ENCODE measurements at regions not wholly inside any gene's neighbourhood (a gene's known extent, or its start where the extent isn't known, plus 50 kb on each side); places are given as distances from the start of the nearest gene placed in this dataset.

- no peak overlapping the region for H3K27ac ChIP-seq (ENCODE audit: low read depth, low read length)
- H3K27me3 ChIP-seq (ENCODE audit: insufficient read depth, low read length): peaks cover 7% of the 10 kb centered on the region; the same call in 1 of the 2 replicates
- H3K9me2 ChIP-seq (ENCODE audit: insufficient read depth): no peaks in the 10 kb centered on the region
- ChIA-PET CTCF (no interaction called here), POLR2A (no interaction called here), RAD21 (ENCODE audit: low non-redundant PET in 1 of 2, low total read pairs in 2 of 2, uncharacterized antibody in 2 of 2, unreplicated experiment in 2 of 2) (no interaction called here)
- H2AFZ ChIP-seq (ENCODE audit: low read depth, low read length, poor library complexity, severe bottlenecking): no peak overlapping the region
- peaks cover 2 to 6% of the 10 kb centered on the region in 2 experiments; a peak in 2 of 4 replicates for H3K4me1 ChIP-seq (ENCODE audit: control insufficient read depth in 1 of 2, insufficient read depth in 2 of 2, low read length in 2 of 2)
- intact Hi-C loops (cut with micrococcal nuclease): no loop called here
- no peak overlapping the region for H3K9ac ChIP-seq (ENCODE audit: low read length)
- H3K36me3 ChIP-seq (ENCODE audit: control insufficient read depth in 1 of 2, insufficient read depth in 2 of 2, low read length in 2 of 2): no peaks in the 10 kb centered on the region
- BruUV-seq (replicated peaks): no TSS peak
- TF ChIP-seq RAD21 (IDR thresholded peaks at IDR 0.05; ENCODE audit: low read depth) (no peak), CBX3 (IDR thresholded peaks at IDR 0.05; ENCODE audit: low read depth) (no peak), POLR2A (IDR thresholded peaks at IDR 0.05; ENCODE audit: borderline replicate concordance, extremely low read depth, insufficient read depth, insufficient read length) (no peak), YY1 (IDR thresholded peaks at IDR 0.05; ENCODE audit: extremely low read depth, insufficient replicate concordance, low read depth, low read length) (no peak), ZBTB33 (IDR thresholded peaks at IDR 0.05; ENCODE audit: extremely low read depth, insufficient replicate concordance, low read length) (no peak), EGR1 (IDR thresholded peaks at IDR 0.05; ENCODE audit: low read depth) (no peak), ELF1 (IDR thresholded peaks at IDR 0.05; ENCODE audit: borderline replicate concordance, low read depth) (no peak), SIN3A (IDR thresholded peaks at IDR 0.05; ENCODE audit: low read depth) (no peak), EZH2 (IDR thresholded peaks at IDR 0.05) (no peak), JUND (IDR thresholded peaks at IDR 0.05) (no peak), FOSL1 (IDR thresholded peaks at IDR 0.05; ENCODE audit: low read depth) (no peak), ATF3 (IDR thresholded peaks at IDR 0.05) (no peak)
- TF ChIP-seq, protein P1, sequence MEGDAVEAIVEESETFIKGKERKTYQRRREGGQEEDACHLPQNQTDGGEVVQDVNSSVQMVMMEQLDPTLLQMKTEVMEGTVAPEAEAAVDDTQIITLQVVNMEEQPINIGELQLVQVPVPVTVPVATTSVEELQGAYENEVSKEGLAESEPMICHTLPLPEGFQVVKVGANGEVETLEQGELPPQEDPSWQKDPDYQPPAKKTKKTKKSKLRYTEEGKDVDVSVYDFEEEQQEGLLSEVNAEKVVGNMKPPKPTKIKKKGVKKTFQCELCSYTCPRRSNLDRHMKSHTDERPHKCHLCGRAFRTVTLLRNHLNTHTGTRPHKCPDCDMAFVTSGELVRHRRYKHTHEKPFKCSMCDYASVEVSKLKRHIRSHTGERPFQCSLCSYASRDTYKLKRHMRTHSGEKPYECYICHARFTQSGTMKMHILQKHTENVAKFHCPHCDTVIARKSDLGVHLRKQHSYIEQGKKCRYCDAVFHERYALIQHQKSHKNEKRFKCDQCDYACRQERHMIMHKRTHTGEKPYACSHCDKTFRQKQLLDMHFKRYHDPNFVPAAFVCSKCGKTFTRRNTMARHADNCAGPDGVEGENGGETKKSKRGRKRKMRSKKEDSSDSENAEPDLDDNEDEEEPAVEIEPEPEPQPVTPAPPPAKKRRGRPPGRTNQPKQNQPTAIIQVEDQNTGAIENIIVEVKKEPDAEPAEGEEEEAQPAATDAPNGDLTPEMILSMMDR (IDR thresholded peaks at IDR 0.05 in 2 of 3, conservative IDR thresholded peaks at IDR 0.05 in 1 of 3; ENCODE audit: borderline replicate concordance in 1 of 3, insufficient read depth in 1 of 3, low read depth in 2 of 3, low read length in 2 of 3): no peak
- TF ChIP-seq, protein P2, sequence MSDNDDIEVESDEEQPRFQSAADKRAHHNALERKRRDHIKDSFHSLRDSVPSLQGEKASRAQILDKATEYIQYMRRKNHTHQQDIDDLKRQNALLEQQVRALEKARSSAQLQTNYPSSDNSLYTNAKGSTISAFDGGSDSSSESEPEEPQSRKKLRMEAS (IDR thresholded peaks at IDR 0.05): no peak
- H3K4me2 ChIP-seq (ENCODE audit: low read length): no peak overlapping the region
- no peaks in the 10 kb centered on the region for H3K9me3 ChIP-seq (ENCODE audit: control insufficient read depth in 1 of 2, insufficient read depth in 1 of 2, low read depth in 1 of 2, low read length in 2 of 2)
- DNase-seq (ENCODE audit: low read depth, low spot score): no peak
- no peak overlapping the region for H3K4me3 ChIP-seq (replicated peaks in 1 of 2; ENCODE audit: low read depth in 1 of 2, low read length in 2 of 2)
- ATAC-seq: no peak
- no peaks in the 10 kb centered on the region for H4K20me1 ChIP-seq (ENCODE audit: insufficient read depth)
- H3K79me2 ChIP-seq (ENCODE audit: insufficient read depth, low read length): no peaks in the 10 kb centered on the region
Observed at GRCh38 chr22:47281126-47282106, 519.0 kb downstream of the TBC1D22A start.
